Left kidney (tissue), 1 donor: ENCODE measurements at regions not wholly inside any gene's neighbourhood (a gene's known extent, or its start where the extent isn't known, plus 50 kb on each side); places are given as distances from the start of the nearest gene placed in this dataset.
"Not testable (repeated sequence)": the region's sequence is repeated elsewhere in the genome, so short reads cannot be mapped to it uniquely, and the experiment has no call there.

Experiments used
- DNase-seq: peaks from one replicate; pipeline ENCODE4 v3.0.0-alpha.2; 2013

- DNase-seq: peak; percentile 7
Observed at GRCh38 chr1:82116105-82116504, 315.4 kb downstream of the ADGRL2 start.

GRCh38 chr1:82114887-82115286 lies 314.2 kb downstream of the ADGRL2 start:
- DNase-seq: no peak

GRCh38 chr1:82110366-82111254 lies 309.9 kb downstream of the ADGRL2 start:
- DNase-seq: peak; percentile 27

- no peak for DNase-seq
Observed at GRCh38 chr1:82108843-82109242, 308.1 kb downstream of the ADGRL2 start.

- DNase-seq: no peak
Observed at GRCh38 chr1:82106672-82107071, 305.9 kb downstream of the ADGRL2 start.

- no peak for DNase-seq
Observed at GRCh38 chr1:82099170-82099569, 298.4 kb downstream of the ADGRL2 start.

- no peak for DNase-seq
Observed at GRCh38 chr1:82094136-82094535, 293.4 kb downstream of the ADGRL2 start.

- DNase-seq: no peak
Observed at GRCh38 chr1:82091729-82092128, 291.0 kb downstream of the ADGRL2 start.

- no peak for DNase-seq
Observed at GRCh38 chr1:82091265-82091664, 290.5 kb downstream of the ADGRL2 start.

- DNase-seq: no peak
Observed at GRCh38 chr1:82090104-82090503, 289.4 kb downstream of the ADGRL2 start.

GRCh38 chr1:82086739-82087138 lies 286.0 kb downstream of the ADGRL2 start:
- no peak for DNase-seq

GRCh38 chr1:82079607-82080006 lies 278.9 kb downstream of the ADGRL2 start:
- DNase-seq: no peak

GRCh38 chr1:82073659-82074058 lies 272.9 kb downstream of the ADGRL2 start:
- no peak for DNase-seq

- no peak for DNase-seq
Observed at GRCh38 chr1:82073071-82073470, 272.3 kb downstream of the ADGRL2 start.

- DNase-seq: no peak
Observed at GRCh38 chr1:82065916-82066315, 265.2 kb downstream of the ADGRL2 start.

GRCh38 chr1:82064691-82065090 lies 264.0 kb downstream of the ADGRL2 start:
- no peak for DNase-seq

- no peak for DNase-seq
Observed at GRCh38 chr1:82062206-82062605, 261.5 kb downstream of the ADGRL2 start.

GRCh38 chr1:82059959-82060358 lies 259.2 kb downstream of the ADGRL2 start:
- DNase-seq: no peak

- no peak for DNase-seq
Observed at GRCh38 chr1:82057011-82057410, 256.3 kb downstream of the ADGRL2 start.

- DNase-seq: not testable (repeated sequence)
Observed at GRCh38 chr1:82055375-82055774, 254.6 kb downstream of the ADGRL2 start.

GRCh38 chr1:82052563-82052962 lies 251.8 kb downstream of the ADGRL2 start:
- DNase-seq: no peak

GRCh38 chr1:82048596-82048995 lies 247.9 kb downstream of the ADGRL2 start:
- DNase-seq: no peak

GRCh38 chr1:82045221-82045620 lies 244.5 kb downstream of the ADGRL2 start:
- no peak for DNase-seq

GRCh38 chr1:82044536-82044935 lies 243.8 kb downstream of the ADGRL2 start:
- DNase-seq: no peak
